HG03175 (cell line): ENCODE measurements at regions not wholly inside any gene's neighbourhood (a gene's known extent, or its start where the extent isn't known, plus 50 kb on each side); places are given as distances from the start of the nearest gene placed in this dataset.
"Not testable (repeated sequence)": the region's sequence is repeated elsewhere in the genome, so short reads cannot be mapped to it uniquely, and the experiment has no call there.

Experiments used
- ATAC-seq: cut with Tn5 transposase; IDR thresholded peaks from one replicate; pipeline ENCODE4 v1.9.1; 2021; ENCODE audit warnings: mild to moderate bottlenecking, moderate library complexity; ENCODE audit not compliant: unreplicated experiment

DNA sequence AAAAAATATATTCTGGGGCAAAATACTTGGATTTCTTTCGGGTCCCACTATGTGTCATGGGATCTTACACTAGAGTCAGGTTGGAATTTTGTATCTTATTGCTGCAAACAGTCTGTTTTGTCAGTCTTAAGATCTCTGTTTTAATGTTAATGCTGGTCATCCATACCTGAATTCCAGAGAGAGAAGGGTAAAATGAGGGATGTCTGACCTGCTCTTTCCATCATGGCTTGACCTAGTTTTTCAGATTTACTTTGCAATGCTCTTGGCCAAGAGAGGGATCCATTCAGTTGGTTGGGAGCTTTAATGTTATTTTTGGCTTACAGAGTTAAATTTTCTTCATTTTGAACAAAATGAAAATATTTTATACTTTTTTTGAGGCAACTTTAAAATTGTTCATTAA lies 117.2 kb downstream of the CASP12 start:
- no peak for ATAC-seq

DNA sequence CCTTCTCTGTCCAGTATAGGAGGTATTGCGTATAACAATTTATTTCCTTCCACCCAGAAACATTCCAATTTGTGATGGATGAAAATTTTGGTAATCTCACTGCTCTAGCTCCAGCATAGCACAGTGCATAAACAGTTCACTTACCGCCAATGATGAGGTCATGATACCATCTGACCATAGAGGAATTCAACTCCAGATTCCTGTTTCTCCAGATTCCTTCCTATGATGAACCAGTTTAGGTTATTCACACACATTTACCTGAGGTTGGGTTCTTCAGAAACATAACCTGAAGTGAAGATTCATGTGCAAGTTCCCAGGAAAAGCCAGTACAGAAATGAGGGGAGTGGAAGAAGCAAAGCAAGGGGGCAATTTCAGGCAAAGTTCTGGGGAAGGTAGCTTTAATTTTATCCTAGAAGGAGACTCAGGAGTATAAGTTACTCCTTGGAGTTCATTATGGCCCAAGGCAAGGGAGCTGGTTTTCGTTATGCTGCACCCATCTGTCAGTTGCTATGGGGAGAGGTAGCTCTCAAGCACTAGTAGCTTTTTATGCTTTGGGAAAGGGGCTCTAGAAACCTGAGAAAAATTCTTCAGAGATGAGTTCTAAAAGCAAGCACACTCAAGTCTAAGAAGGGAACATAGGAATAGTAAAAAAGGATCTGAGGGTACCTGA lies 121.6 kb downstream of the CASP12 start:
- no peak for ATAC-seq

DNA sequence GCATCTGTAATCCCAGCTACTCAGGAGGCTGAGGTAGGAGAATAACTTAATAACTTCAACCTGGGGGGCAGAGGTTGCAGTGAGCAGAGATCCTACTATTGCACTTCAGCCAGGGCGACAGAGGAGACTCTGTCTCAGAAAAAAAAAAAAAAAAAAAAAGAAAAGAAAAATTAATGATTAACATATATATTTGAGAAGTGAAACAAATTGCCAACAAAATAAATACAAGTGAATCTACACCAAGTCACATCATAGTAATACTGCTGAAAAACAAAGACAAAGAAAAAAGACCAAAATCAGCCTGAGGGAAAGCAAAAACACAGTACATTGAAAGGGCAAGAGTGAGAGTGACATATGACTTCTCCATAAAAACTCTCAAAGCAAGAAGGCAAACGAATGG lies 123.7 kb downstream of the CASP12 start:
- ATAC-seq: peak; percentile 56

DNA sequence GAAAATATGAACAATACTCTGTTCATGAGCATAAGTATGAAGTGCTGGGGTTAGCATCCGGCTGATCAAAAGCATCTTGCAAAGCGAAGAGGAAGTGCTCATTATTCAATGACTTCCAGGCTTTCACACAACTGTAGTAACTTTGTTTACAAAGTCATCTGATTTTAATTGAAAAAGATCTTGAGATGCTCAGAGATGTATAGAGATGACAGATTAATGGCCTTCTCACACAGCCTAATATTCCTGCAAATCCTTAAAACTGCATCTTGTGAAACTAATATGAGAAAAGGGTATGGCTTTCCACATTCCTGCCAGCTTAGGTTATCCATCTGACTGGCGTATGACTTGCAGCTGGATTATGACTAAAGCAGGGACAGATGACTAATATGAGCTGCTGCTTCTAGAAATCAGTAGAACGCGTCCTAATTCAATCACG lies 125.4 kb downstream of the CASP12 start:
- no peak for ATAC-seq

DNA sequence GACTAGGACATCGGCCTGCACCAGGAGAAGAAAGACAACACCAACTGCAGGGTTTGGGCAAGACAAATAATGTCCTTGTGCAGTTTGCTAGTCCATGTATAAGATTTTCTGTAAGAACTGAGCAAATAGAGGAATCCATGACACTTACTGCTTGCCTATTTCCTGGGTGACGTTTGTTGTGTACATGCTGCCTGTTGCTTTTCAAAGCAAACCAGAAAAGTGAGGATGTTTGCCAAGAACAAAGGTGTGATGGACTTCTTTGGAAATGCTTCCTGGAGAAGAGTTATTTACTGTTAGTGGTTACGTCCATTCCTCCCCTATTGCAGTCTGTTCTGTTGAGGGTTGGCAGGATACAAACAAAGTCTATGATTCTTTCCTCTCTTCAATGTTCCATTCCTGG lies 126.5 kb downstream of the CASP12 start:
- ATAC-seq: no peak

DNA sequence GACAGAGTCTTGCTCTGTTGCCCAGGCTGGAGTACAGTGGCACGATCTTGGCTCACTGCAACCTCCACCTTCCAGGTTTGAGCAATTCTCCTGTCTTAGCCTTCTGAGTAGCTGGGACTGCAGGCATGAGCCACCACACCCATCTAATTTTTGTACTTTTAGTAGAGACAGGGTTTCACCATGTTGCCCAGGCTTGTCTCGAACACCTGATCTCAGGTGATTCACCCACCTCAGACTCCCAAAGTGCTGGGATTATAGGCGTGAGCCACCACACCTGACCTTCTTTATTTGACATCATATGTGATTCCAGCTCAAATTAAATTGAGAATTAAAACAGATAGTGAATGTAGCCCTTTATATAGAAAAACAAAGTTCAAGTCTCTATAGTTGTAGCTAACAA lies 127.2 kb downstream of the CASP12 start:
- not testable (repeated sequence) for ATAC-seq

DNA sequence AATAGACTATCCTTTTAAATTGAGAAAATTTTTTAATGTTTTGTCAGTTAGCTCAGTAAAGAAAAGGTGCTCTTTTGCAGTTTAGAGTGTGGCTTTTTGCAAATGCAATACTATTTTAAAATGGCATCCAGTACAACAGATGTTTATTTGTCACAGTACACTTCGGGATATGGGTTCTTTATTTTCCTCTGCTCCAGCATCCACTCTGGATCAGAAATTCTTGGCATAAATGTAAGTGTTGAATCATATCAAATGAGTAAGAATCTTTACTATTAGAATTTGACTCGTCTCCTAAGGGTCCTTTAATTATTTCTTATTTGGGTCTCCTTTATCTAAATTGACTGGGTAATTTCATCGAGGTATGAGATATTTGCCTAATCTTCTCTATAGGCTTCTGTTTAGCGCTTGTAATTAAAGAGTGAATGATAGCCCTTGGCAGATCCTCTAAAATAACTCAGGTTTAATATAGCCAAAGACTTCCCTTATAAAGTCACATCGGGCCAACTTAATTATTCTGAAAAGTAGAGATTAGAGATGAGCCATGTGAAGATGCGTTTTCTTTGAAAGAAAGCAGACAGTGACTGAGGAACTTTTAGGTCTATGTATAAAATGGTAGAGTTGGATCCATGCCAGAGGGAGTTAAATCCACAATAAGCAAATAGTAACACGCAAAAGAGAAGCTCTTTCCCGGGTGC lies 132.7 kb downstream of the CASP12 start:
- no peak for ATAC-seq

DNA sequence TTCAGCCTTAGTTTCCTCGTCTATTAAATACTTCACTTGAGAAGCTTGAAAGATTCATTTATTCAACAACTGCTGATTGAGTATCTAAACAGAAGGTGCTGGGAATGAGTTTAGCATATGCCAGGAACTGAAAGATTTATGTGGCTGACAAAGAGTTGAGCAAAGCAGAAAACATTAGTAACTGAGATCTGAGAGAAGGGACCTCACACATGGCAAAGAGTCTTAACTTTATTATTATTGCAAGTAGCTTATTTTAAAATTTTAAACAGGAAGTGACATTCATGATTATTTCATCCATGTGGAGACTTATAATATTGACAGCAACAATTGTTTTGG lies 133.6 kb downstream of the CASP12 start:
- peak; percentile 40 for ATAC-seq

DNA sequence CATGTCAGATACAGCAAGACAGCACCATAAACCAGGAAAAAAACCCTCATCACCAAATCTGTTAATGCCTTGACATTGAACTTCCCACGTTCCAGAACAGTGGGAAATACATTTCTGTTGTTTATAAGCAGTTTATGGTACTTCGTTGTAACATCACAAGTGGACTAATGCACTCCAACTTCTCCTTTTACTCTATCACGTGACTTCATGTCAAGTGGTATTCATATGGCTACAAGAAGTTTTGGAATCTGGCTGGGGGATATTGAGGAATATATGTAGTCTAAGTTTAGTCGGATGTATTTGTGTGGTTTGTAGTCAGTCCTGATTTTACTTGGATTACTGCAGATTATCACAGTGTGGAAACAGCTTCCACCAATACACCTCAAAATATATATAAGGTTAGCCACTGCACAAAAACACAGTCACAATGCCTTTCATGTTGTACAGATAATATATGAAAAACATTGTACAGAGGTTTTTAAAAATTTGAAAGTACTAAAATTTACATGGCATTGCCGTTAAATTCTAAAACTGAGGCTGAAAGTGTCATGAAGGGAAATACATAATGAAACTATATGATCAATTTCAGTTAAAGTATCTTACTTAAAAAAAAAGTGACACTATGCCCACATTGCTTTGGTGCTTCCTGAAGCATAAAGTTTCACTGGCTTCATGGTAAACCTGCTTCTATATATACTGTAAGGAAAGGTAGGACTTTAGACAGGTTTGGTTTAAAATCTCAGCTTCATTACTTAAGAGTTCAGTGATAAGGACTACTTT lies 134.1 kb downstream of the CASP12 start:
- peak; percentile 80 for ATAC-seq

DNA sequence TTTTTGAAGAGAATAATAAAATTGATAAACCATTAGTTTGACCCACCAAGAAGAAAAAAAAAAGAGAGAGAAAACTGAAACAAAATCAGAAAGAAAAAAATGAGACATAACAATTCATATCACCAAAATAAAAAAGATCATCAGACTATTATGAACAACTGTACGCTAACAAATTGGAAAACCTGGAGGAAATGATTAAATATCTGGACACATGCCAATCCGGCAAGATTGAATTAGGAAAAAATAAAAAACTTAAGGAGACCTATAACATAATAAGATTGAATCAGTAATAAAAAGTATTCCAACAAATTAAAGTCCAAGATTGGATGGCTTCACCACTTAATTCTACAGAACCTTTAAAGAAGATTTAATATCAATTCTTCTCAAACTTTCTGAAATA lies 136.7 kb downstream of the CASP12 start:
- no peak for ATAC-seq

DNA sequence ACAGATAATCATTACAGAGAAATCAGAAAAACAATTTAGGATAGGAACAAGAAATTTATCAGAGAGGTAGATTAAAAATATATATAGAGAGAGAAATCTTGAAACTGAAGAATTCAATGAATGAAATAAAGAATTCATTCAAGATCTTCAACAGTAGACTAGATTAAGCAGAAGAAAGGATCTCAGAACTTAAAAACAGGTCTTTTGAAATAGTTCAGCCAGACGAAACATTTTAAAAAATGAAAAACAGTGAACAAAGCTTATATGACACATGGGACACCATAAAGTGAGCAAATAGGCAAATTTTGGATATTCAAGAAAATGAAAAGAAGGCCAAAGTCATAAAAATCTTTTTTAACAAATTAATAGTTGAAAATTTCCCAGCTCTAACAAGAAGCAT lies 138.8 kb downstream of the CASP12 start:
- ATAC-seq: no peak

DNA sequence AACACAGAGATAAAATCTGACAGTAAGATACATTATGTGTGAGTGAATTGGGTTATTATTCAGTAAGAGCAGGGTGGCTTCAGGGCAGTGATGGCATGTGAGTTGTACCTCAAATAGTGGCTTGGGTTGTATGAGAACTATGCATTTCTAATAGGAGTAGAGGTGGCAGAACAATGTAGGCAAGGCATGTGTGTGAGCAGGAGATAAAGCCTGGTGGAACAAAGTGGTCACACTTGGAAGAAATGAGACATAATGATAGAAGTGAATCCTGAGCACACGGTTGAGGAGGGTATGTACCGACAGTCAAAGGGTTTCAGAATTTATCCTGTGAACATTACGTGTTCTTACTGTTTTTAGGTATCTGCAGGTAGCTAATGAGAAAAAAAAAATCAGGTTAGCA lies 159.3 kb downstream of the CASP12 start:
- ATAC-seq: no peak

DNA sequence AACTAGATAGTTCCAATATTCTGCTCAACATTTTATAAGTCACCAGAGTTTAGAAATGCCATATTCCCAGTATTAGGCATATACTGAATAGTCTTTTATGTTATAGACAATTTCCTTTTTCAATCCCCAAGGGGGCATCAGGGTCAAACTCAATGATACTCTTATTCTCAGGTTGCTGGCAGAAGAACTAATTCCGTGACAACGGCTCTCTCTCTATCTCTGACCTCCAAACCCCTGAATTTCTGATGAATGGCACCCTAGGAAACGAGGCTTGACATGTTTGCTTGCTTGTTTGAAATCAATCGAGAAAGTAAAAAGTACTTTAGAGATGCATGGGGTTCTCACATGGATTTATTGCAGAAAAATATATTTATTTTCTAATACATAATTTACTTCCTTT lies 160.1 kb downstream of the CASP12 start:
- ATAC-seq: no peak

DNA sequence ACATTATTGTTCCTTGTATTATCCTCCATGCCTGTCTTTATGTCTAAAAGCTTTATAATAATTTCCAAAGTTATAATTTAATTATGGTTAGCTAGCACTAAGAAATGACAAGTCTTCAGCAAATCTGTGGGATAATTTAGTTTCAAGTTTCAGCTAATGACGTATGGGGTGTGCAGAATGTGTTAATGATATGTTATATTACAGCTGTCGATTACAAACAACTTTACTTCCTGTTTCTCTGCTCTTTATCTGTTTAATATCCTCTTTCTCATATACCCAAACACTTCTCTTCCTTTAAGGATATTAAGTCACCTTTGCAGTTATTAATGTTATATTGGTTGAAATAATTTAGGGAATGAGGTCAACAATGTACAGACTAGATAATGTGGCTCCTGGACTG lies 161.8 kb downstream of the CASP12 start:
- no peak for ATAC-seq

DNA sequence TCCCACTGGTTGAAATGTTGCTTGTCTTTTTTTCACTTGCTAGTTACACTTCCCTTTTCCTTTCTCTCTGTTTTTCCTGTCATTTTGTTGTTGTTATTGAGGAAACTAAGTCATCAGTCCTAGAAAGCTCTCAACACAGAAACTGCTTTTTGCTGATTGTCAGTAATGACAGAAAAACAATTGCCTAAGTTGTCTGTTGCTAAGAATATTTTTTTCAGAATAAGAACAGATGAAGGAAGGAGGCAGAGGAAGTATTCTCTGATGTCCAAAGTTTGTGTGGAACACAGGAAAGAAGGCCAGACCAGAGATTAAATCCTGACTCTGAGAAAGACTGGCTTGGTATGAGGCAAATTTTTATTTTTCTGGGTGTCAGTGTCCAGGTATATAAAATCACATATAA lies 163.3 kb downstream of the CASP12 start:
- ATAC-seq: no peak

DNA sequence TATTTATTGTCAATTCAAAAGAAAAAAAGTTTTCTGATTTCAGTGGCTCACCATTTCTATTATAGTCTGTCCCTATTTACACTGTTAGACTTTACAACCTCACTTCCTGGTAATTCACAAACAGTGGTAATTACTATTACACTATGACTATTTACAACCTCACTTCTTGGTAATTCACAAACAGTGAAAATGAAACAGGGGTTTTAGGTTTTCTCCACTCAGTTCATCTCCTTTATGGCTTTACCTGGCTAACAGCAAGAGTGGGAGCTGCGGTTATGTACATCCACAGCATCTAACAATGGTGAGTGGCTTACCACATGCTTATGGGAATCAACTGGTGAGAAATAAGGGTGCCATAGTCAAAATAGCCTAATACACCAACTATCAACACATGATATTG lies 166.4 kb downstream of the CASP12 start:
- ATAC-seq: no peak

DNA sequence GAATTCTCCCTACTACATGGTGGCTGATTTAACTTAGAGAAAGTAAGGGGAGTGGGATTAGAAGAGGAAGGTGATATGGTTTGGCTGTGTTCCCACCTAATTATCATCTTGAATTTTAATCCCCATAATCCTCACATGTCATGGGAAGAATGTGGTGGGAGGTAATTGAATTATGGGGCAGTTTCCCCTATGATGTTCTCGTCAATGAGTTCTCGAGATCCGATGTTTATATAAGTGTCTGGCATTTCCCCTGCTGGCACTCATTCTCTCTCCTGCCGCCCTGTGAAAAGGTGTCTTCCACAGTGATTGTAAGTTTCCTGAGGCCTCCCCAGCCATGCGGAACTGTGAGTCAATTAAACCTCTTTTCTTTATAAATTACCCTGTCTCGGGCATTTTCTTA lies 169.3 kb downstream of the CASP12 start:
- ATAC-seq: no peak

DNA sequence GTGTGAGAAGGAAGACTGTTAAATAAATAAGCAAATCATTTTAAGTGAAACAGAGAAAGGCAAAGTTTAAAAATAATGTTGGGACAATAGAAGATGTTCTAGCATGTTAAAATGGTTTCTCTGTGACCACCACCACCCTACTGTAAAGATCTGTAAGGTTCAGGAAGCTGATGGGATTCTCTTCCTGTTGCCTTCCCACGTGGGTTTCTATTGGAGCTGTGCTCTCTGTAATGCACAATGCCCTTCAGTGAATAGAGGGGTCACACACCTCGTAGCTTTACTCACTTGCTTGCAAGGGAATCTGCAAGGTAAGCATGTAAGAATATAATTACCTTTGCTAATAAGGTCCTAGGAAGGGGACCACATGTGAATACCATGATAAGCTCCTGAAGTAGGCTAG lies 170.5 kb downstream of the CASP12 start:
- no peak for ATAC-seq

DNA sequence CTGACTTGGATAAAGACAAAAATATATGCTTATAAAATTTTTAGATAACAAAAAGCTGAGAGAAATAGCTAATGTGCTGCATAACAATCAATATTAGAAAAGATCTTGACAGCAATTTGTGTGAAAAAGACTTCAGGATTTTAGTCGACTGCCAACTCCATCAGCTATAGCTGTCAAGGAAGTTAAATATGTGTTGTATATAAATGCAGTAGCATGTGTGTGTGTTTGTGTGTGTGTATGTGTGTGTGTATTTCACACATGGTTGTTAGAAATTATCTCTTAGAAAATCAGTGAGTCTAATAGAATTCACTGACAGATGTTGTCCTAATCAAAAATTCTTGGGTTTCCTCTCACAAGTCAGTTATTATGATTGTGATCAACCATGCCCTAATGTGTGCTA lies 171.2 kb downstream of the CASP12 start:
- no peak for ATAC-seq

DNA sequence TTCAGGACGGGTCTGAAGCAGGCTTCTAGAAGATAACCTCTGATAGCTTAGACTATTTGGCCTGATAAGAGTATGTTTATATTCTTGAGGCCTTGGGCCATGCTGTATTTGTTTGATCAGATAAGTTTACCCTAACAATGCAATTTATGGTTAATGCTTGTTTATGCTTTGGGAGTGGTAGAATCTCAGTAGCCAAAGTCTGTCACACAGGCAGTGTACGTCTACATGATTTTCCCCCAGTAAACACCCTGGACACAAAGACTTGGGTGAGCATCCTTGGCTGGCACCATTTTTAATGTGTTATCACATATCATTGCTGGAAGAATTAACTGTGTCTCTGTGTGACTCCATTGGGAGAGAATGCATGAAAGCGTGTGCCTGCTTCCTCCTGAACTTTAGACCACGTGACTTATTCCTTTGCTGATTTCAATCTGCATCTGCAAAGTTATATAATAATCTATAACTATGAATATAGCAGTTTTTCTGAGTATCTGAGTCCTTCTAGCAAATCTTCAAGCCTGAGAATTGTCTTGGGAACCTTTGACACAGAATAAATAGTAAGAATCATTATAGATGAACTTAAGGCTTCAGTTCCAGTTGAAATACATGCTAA lies 172.4 kb downstream of the CASP12 start:
- ATAC-seq: no peak

DNA sequence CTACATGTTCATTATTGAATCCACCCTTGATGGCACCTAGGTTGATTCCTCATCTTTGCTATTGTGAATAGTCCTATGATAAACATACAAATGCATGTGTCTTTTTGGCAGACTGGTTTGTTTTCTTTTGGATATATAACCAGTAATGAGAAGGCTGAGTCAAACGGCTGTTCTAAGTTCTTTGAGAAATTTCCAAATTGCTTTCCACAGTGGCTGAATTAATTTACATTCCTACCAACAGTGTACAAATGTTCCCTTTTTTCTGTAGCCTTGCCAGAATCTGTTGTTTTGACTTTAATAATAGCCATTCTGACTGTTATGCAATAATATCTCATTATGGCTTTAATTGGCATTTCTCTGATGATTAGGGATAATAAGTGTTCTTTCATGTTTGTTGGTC lies 184.9 kb downstream of the CASP12 start:
- no peak for ATAC-seq
